Activated B cell treated with CpG ODN at 0.5 μM for 24 hours (primary cell): ENCODE measurements at regions not wholly inside any gene's neighbourhood (a gene's known extent, or its start where the extent isn't known, plus 50 kb on each side); places are given as distances from the start of the nearest gene placed in this dataset.
"Not testable (repeated sequence)": the region's sequence is repeated elsewhere in the genome, so short reads cannot be mapped to it uniquely, and the experiment has no call there.

Source experiments
- ATAC-seq: fragments of 200-7000 bp; cut with Tn5 transposase; one replicate; pipeline ENCODE4 v1.10.0; 2021; ENCODE audit warnings: low read depth, mild to moderate bottlenecking, moderate library complexity
- CTCF ChIA-PET: fragments of 350-600 bp; sonication (Branson Sonifier 250); formaldehyde crosslinking; loops from one replicate; lab custom pipeline; 2021; ENCODE audit warnings: antibody characterized with exemption; lab: Charles Lee
- POLR2A ChIA-PET: fragments of 350-600 bp; sonication (Branson Sonifier 250); formaldehyde crosslinking; loops from one replicate; lab custom pipeline; 2021; ENCODE audit warnings: antibody characterized with exemption; lab: Charles Lee
- DNase-seq: peaks from one replicate; pipeline ENCODE4 v3.0.0; 2022
- H3K27ac Mint-ChIP-seq: one replicate; pipeline ENCODE4 v1.8.0; 2020; ENCODE audit warnings: mixed read lengths
- H3K27me3 Mint-ChIP-seq: one replicate; pipeline ENCODE4 v1.8.0; 2021; ENCODE audit warnings: mixed read lengths
- H3K36me3 Mint-ChIP-seq: one replicate; pipeline ENCODE4 v1.8.0; 2021; ENCODE audit warnings: low read depth, mixed read lengths
- H3K4me1 Mint-ChIP-seq: one replicate; pipeline ENCODE4 v1.8.0; 2021; ENCODE audit warnings: mixed read lengths
- H3K4me3 Mint-ChIP-seq: one replicate; pipeline ENCODE4 v1.8.0; 2020; ENCODE audit warnings: mild to moderate bottlenecking, mixed read lengths
- H3K9me3 Mint-ChIP-seq: one replicate; pipeline ENCODE4 v1.8.0; 2020; ENCODE audit warnings: mixed read lengths
- intact Hi-C: fragments of 100-400 bp; cut with micrococcal nuclease; formaldehyde crosslinking; loops from one replicate; pipeline ENCODE4 v1.15.1; 2024
- TF ChIP-seq, protein P1 (sequence below): fragments of 200-600 bp; IDR thresholded peaks from one replicate; pipeline ENCODE4 v1.8.0; 2022; ENCODE audit warnings: antibody characterized with exemption, mild to moderate bottlenecking

DNA sequence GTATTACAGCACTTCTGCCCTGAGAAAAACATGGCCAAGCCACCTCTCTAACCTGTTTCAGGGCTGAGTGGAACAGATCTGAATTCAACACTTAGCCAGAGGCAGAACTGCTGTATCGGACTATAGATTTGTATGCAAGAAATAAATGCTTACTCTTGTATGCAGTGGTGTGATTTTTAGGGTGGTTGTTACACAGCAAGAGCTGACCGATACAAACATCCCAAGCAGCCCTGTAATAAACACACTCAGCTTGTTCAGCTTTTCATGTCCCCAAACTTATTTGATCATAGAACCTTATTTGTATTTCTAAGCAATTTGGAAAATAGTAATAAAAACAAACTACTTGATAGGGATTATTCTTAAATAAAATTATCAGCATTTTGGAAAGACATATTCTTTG is 84.9 kb upstream of the RPH3AL start:
- no peaks in the 10 kb centered on the region for H3K36me3 Mint-ChIP-seq
- H3K4me1 Mint-ChIP-seq: no peaks in the 10 kb centered on the region
- peaks cover 10% of the 10 kb centered on the region for H3K27me3 Mint-ChIP-seq
- intact Hi-C loops: no loop called here
- H3K9me3 Mint-ChIP-seq: peaks cover 8% of the 10 kb centered on the region
- DNase-seq (no peak), ATAC-seq (no peak)
- ChIA-PET CTCF (no interaction called here), POLR2A (no interaction called here)
- H3K27ac Mint-ChIP-seq: no peak overlapping the region
- TF ChIP-seq, protein P1, sequence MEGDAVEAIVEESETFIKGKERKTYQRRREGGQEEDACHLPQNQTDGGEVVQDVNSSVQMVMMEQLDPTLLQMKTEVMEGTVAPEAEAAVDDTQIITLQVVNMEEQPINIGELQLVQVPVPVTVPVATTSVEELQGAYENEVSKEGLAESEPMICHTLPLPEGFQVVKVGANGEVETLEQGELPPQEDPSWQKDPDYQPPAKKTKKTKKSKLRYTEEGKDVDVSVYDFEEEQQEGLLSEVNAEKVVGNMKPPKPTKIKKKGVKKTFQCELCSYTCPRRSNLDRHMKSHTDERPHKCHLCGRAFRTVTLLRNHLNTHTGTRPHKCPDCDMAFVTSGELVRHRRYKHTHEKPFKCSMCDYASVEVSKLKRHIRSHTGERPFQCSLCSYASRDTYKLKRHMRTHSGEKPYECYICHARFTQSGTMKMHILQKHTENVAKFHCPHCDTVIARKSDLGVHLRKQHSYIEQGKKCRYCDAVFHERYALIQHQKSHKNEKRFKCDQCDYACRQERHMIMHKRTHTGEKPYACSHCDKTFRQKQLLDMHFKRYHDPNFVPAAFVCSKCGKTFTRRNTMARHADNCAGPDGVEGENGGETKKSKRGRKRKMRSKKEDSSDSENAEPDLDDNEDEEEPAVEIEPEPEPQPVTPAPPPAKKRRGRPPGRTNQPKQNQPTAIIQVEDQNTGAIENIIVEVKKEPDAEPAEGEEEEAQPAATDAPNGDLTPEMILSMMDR: no peak
- H3K4me3 Mint-ChIP-seq: no peak overlapping the region

DNA sequence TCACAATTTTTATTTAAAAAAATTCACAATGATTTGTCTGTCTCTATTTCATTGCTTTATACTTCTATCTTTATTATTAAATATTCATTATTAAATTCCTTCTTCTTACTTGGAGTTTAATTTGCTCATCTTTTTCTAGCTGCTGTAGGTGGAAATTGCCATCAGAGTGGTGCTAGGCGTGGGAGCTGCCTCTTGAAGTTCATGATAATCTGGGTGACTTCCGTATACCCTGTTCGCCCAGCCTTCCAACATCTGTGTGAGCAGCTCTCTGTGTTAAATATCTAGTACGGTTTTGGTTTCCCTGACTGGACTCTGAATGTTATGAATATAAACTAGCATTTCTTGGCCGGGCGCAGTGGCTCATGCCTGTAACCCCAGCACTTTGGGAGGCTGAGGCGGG is 84.0 kb upstream of the RPH3AL start:
- Mint-ChIP-seq H3K4me3 (no peak overlapping the region), H3K27ac (no peak overlapping the region)
- POLR2A ChIA-PET: no interaction called here

DNA sequence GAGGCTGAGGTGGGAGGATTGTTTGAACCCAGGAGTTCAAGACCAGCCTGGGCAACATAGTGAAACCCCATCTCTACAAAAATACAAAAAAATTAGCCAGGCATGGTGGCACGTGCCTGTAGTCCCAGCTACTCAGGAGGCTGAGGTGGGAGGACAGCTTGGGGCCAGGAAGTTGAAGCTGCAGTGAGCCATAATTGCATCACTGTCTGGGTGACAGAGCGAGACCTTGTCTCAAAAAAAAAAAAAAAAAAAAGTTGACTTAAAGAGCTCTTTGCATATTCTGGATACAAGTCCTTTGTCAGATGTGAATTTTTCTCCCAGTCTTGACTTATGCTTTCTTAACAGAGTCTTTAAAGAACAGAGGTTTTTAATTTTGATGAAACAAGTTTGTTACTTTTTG is 79.9 kb upstream of the RPH3AL start:
- Mint-ChIP-seq H3K9me3 (peaks cover 10% of the 10 kb centered on the region), H3K27me3 (peaks cover 12% of the 10 kb centered on the region)
- POLR2A ChIA-PET: interaction anchor here (0.6 kb wide), 1 partner anchor 96 kb away, joined by 3 read pairs; no protein-coding TSS in a partner anchor
- DNase-seq, intact Hi-C loops, ATAC-seq, H3K4me3 Mint-ChIP-seq, H3K4me1 Mint-ChIP-seq, H3K36me3 Mint-ChIP-seq, H3K27ac Mint-ChIP-seq, CTCF ChIA-PET: not testable (repeated sequence)

More for the DNA sequence above, 84.0 kb upstream of the RPH3AL start:
- Mint-ChIP-seq H3K9me3 (peaks cover 8% of the 10 kb centered on the region), H3K27me3 (peaks cover 10% of the 10 kb centered on the region), H3K4me1 (no peaks in the 10 kb centered on the region), H3K36me3 (no peaks in the 10 kb centered on the region)
- DNase-seq (no peak), ATAC-seq (no peak)
- TF ChIP-seq, protein P1: no peak
- intact Hi-C loops: no loop called here
- CTCF ChIA-PET: no interaction called here

DNA sequence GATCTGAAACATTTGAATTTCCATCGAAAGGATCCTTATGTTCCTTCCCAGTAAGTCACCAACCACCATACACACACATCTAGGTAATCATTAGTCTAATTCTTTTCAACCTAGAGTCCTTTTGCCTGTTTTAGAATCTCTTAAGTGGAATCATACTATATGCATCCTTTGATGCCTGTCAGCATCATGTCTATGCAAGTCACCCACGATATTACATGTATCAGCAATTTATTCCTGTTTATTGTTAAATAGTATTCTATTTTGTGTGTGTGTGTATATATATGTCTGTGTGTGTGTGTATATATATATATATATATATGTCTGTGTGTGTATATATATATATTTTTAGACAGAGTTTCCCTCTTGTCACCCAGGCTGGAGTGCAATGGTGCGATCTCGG is 78.9 kb upstream of the RPH3AL start:
- Mint-ChIP-seq H3K27me3 (peaks cover 5% of the 10 kb centered on the region), H3K36me3 (no peaks in the 10 kb centered on the region), H3K4me1 (no peaks in the 10 kb centered on the region), H3K4me3 (no peak overlapping the region), H3K9me3 (peaks cover 10% of the 10 kb centered on the region), H3K27ac (no peak overlapping the region)
- intact Hi-C loops: no loop called here
- TF ChIP-seq, protein P1: no peak
- ATAC-seq: no peak
- ChIA-PET POLR2A (no interaction called here), CTCF (no interaction called here)
- no peak for DNase-seq

DNA sequence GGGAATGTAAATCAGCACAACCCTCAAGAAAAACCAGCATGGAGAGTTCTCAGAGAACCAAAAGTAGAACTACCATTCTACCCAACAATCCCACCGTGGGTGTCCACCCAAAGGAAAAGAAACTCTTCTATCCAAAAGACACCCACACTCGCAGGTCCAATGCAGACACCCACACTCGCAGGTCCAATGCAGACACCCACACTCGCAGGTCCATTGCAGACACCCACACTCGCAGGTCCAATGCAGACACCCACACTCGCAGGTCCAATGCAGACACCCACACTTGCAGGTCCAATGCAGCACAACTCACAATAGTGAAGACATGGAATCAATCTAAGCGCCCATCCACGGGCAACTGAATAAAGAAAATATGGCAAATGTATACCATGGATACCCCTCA is 77.0 kb upstream of the RPH3AL start:
- ChIA-PET POLR2A (no interaction called here), CTCF (no interaction called here)
- Mint-ChIP-seq H3K27ac (no peak overlapping the region), H3K4me1 (no peaks in the 10 kb centered on the region), H3K27me3 (peaks cover 5% of the 10 kb centered on the region), H3K4me3 (no peak overlapping the region), H3K36me3 (no peaks in the 10 kb centered on the region), H3K9me3 (peaks cover 4% of the 10 kb centered on the region)
- TF ChIP-seq, protein P1: no peak
- ATAC-seq (no peak), DNase-seq (no peak)
- intact Hi-C loops: no loop called here

DNA sequence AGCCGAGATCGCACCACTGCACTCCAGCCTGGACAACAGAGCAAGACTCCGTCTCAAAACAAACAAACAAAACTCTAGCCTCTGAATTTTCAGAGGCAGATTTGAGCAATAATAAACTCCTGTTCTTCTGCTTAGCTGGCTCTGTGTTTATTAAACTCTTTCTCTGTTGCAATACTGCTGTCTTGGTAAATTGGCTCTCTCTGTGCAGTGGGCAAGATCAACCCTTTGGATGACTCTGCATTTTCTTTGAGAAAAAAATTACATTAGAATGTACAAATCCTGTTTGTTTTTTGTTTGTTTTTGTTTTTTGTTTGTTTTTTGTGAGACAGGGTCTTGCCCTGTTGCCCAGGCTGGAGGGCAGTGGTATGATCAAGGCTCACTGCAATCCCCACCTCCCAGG is 75.8 kb upstream of the RPH3AL start:
- ChIA-PET POLR2A (no interaction called here), CTCF (no interaction called here)
- no peak overlapping the region for H3K4me3 Mint-ChIP-seq
- H3K36me3 Mint-ChIP-seq: no peaks in the 10 kb centered on the region
- H3K9me3 Mint-ChIP-seq: peaks cover 4% of the 10 kb centered on the region
- H3K27ac Mint-ChIP-seq: no peak overlapping the region
- no peak for ATAC-seq
- H3K27me3 Mint-ChIP-seq: peaks cover 3% of the 10 kb centered on the region
- TF ChIP-seq, protein P1: no peak
- intact Hi-C loops: no loop called here
- DNase-seq: no peak
- H3K4me1 Mint-ChIP-seq: no peaks in the 10 kb centered on the region
